Neural cell (in vitro differentiated cells): ENCODE measurements at regions not wholly inside any gene's neighbourhood (a gene's known extent, or its start where the extent isn't known, plus 50 kb on each side); places are given as distances from the start of the nearest gene placed in this dataset.

Source experiments
- H2AFZ ChIP-seq: fragments of 200-600, 300-800 bp; sonication (generic), shearing (Covaris generic); 2 replicates; pipeline ENCODE4 v1.6.0; 2014; ENCODE audit warnings: low read depth, mild to moderate bottlenecking, antibody characterized with exemption, low read length, moderate library complexity
- H3F3A ChIP-seq: fragments of 200-600 bp; shearing (Covaris generic); 2 replicates; pipeline ENCODE4 v1.6.1; 2016; ENCODE audit warnings: mild to moderate bottlenecking, moderate library complexity, mixed read lengths, antibody characterized with exemption, low read length; ENCODE audit not compliant: insufficient read depth, poor library complexity, severe bottlenecking
- H3K27ac ChIP-seq: fragments of 200-600, 300-800 bp; sonication (generic), shearing (Covaris generic); 2 replicates; pipeline ENCODE4 v1.5.1; 2014; ENCODE audit warnings: mild to moderate bottlenecking, low read length, moderate library complexity
- H3K27me3 ChIP-seq: fragments of 300-800, 200-600 bp; sonication (generic), shearing (Covaris generic); 2 replicates; pipeline ENCODE4 v1.6.0; 2014; ENCODE audit warnings: mild to moderate bottlenecking, low read depth, low read length, moderate library complexity; ENCODE audit not compliant: insufficient read depth
- H3K36me3 ChIP-seq: fragments of 300-800, 200-600 bp; sonication (generic), shearing (Covaris generic); 2 replicates; pipeline ENCODE4 v1.5.1; 2014; ENCODE audit warnings: mild to moderate bottlenecking, antibody characterized with exemption, low read length, moderate library complexity; ENCODE audit not compliant: insufficient read depth
- H3K4me2 ChIP-seq: fragments of 300-800, 200-600 bp; sonication (generic), shearing (Covaris generic); 2 replicates; pipeline ENCODE4 v1.6.0; 2014; ENCODE audit warnings: mild to moderate bottlenecking, low read length
- H3K4me3 ChIP-seq: fragments of 300-800, 200-600 bp; sonication (generic), shearing (Covaris generic); 2 replicates; pipeline ENCODE4 v1.5.1; 2014; ENCODE audit warnings: mild to moderate bottlenecking, low read length, moderate library complexity
- H3K79me2 ChIP-seq: fragments of 200-600 bp; shearing (Covaris generic); replicated peaks from 2 replicates; pipeline ENCODE4 v1.6.0; 2014; ENCODE audit warnings: mild to moderate bottlenecking, low read length, moderate library complexity; ENCODE audit not compliant: insufficient read depth
- H3K9ac ChIP-seq: fragments of 300-800, 200-600 bp; sonication (generic), shearing (Covaris generic); 2 replicates; pipeline ENCODE4 v1.6.1; 2016; ENCODE audit warnings: mild to moderate bottlenecking, low read length, mixed read lengths
- H3K9me2 ChIP-seq: fragments of 200-600 bp; shearing (Covaris generic); 2 replicates; pipeline ENCODE4 v1.6.1; 2016; ENCODE audit warnings: mild to moderate bottlenecking, low read length, mixed read lengths; ENCODE audit not compliant: insufficient read depth
- H3K9me3 ChIP-seq: fragments of 200-600, 300-800 bp; sonication (generic), shearing (Covaris generic); 2 replicates; pipeline ENCODE4 v1.6.1; 2016; ENCODE audit warnings: mild to moderate bottlenecking, mixed run types, low read length, moderate library complexity, mixed read lengths
- H4K20me1 ChIP-seq: fragments of 200-600 bp; shearing (Covaris generic); 2 replicates; pipeline ENCODE4 v1.6.1; 2016; ENCODE audit warnings: mild to moderate bottlenecking, mixed run types; ENCODE audit not compliant: insufficient read depth
- CTCF ChIP-seq: fragments of 450-650 bp; IDR thresholded peaks from 2 replicates; pipeline ENCODE4 v1.5.1; 2014; ENCODE audit warnings: antibody characterized with exemption, mild to moderate bottlenecking, moderate library complexity; ENCODE audit not compliant: poor library complexity, severe bottlenecking
- EP300 ChIP-seq: fragments of 450-650 bp; conservative IDR thresholded peaks from 2 replicates; pipeline ENCODE4 v1.6.1; 2014; ENCODE audit warnings: antibody characterized with exemption, mild to moderate bottlenecking, moderate library complexity; ENCODE audit not compliant: poor library complexity, severe bottlenecking
- EZH2 ChIP-seq: fragments of 200-600, 300-800 bp; shearing (Covaris generic), sonication (generic); IDR thresholded peaks from 2 replicates; pipeline ENCODE4 v1.6.1; 2014; ENCODE audit warnings: antibody characterized with exemption, low read length, borderline replicate concordance, mild to moderate bottlenecking; ENCODE audit not compliant: insufficient read depth, poor library complexity, severe bottlenecking
- MXI1 ChIP-seq: fragments of 450-650 bp; conservative IDR thresholded peaks from 2 replicates; pipeline ENCODE4 v1.6.1; 2014; ENCODE audit warnings: antibody characterized with exemption, mild to moderate bottlenecking; ENCODE audit not compliant: poor library complexity, severe bottlenecking
- POLR2AphosphoS5 ChIP-seq: IDR thresholded peaks from 2 replicates; pipeline ENCODE4 v1.6.1; 2012
- RAD21 ChIP-seq: fragments of 450-650 bp; conservative IDR thresholded peaks from 2 replicates; pipeline ENCODE4 v1.6.1; 2014; ENCODE audit warnings: antibody characterized with exemption, mild to moderate bottlenecking, moderate library complexity
- REST ChIP-seq: IDR thresholded peaks from 2 replicates; pipeline ENCODE4 v1.6.1; 2012; ENCODE audit warnings: borderline replicate concordance
- SMC3 ChIP-seq: fragments of 450-650 bp; conservative IDR thresholded peaks from 2 replicates; pipeline ENCODE4 v1.6.1; 2014; ENCODE audit warnings: antibody characterized with exemption, mild to moderate bottlenecking, moderate library complexity; ENCODE audit not compliant: poor library complexity
- TAF1 ChIP-seq: IDR thresholded peaks from 2 replicates; pipeline ENCODE4 v1.6.1; 2012; ENCODE audit warnings: low read depth

- no peak overlapping the region for H2AFZ ChIP-seq
- no peak overlapping the region for H3K4me2 ChIP-seq
- H3K27ac ChIP-seq: no peak overlapping the region
- no peaks in the 10 kb centered on the region for H3K9me3 ChIP-seq
- no peaks in the 10 kb centered on the region for H3K79me2 ChIP-seq
- no peaks in the 10 kb centered on the region for H3F3A ChIP-seq
- no peak overlapping the region for H3K4me3 ChIP-seq
- H3K36me3 ChIP-seq: no peaks in the 10 kb centered on the region
- no peak overlapping the region for H3K9ac ChIP-seq
- H4K20me1 ChIP-seq: no peaks in the 10 kb centered on the region
- H3K27me3 ChIP-seq: no peaks in the 10 kb centered on the region
- no peaks in the 10 kb centered on the region for H3K9me2 ChIP-seq
- TF ChIP-seq EP300 (no peak), EZH2 (no peak), TAF1 (no peak), POLR2AphosphoS5 (no peak), REST (no peak), MXI1 (no peak)
Measured at GRCh38 chr4:175973027-175973923, 92.4 kb upstream of the WDR17 start.

- Histone ChIP-seq H3K79me2 (no peaks in the 10 kb centered on the region), H3K27ac (no peak overlapping the region), H3K9ac (no peak overlapping the region), H2AFZ (no peak overlapping the region), H3K9me3 (peaks cover 3% of the 10 kb centered on the region), H3K9me2 (no peaks in the 10 kb centered on the region), H3F3A (no peaks in the 10 kb centered on the region), H4K20me1 (no peaks in the 10 kb centered on the region), H3K4me3 (no peak overlapping the region), H3K27me3 (no peaks in the 10 kb centered on the region), H3K4me2 (no peak overlapping the region), H3K36me3 (no peaks in the 10 kb centered on the region)
- no peak for TF ChIP-seq EP300
- no peak for TF ChIP-seq SMC3
- TF ChIP-seq RAD21: no peak
- TF ChIP-seq TAF1: no peak
- no peak for TF ChIP-seq POLR2AphosphoS5
- no peak for TF ChIP-seq MXI1
- no peak for TF ChIP-seq CTCF
- no peak for TF ChIP-seq REST
- TF ChIP-seq EZH2: no peak
Measured at GRCh38 chr4:175983636-175984035, 82.0 kb upstream of the WDR17 start.
